Transverse colon (tissue), 4 donors: ENCODE measurements at regions not wholly inside any gene's neighbourhood (a gene's known extent, or its start where the extent isn't known, plus 50 kb on each side); places are given as distances from the start of the nearest gene placed in this dataset.

Source experiments
- DNase-seq: peaks from one replicate; pipeline ENCODE4 v3.0.0-alpha.2; 2019
- H3K27ac ChIP-seq, 4 donors: fragments of 200-600 bp; sonication (generic); 2 replicates each; pipeline ENCODE4 v1.5.1; 2016 to 2018; ENCODE audit warnings: inconsistent platforms in 4 of 4
- H3K27me3 ChIP-seq: fragments of 200-600 bp; sonication (generic); 2 replicates; pipeline ENCODE4 v1.5.1; 2017; ENCODE audit warnings: inconsistent platforms
- H3K36me3 ChIP-seq, 4 donors: fragments of 200-600 bp; sonication (generic); 2 replicates each; pipeline ENCODE4 v1.5.1; 2017 to 2019; ENCODE audit warnings: inconsistent platforms in 4 of 4
- H3K4me1 ChIP-seq, 4 donors: fragments of 200-600 bp; sonication (generic); 2 replicates each; pipeline ENCODE4 v1.5.1; 2017 to 2020; ENCODE audit warnings: inconsistent platforms in 4 of 4
- H3K4me3 ChIP-seq, 4 donors: fragments of 200-600 bp; sonication (generic); 1 replicate in 1 of 4; 2 replicates in 3 of 4; pipeline versions ENCODE4 v1.5.1 to v1.6.1; 2017 to 2019; ENCODE audit warnings: inconsistent platforms in 4 of 4
- H3K9me3 ChIP-seq, 2 donors: fragments of 200-600 bp; sonication (generic); 2 replicates each; pipeline ENCODE4 v1.5.1; 2017 to 2019; ENCODE audit warnings: inconsistent platforms in 2 of 2
- CTCF ChIP-seq, 5 experiments: fragments of 200-600 bp in 3 of 5; fragments of 450-650 bp in 2 of 5; sonication (generic) in 3 of 5; IDR thresholded peaks; 1 replicate in 2 of 5; 2 replicates in 3 of 5; pipeline ENCODE4 v1.5.1; 2016 to 2017; ENCODE audit warnings: antibody characterized with exemption in 5 of 5, inconsistent platforms in 3 of 5, mild to moderate bottlenecking in 2 of 5, moderate library complexity in 1 of 5
- EP300 ChIP-seq: sonication (generic); formaldehyde crosslinking; IDR thresholded peaks from one replicate; pipeline ENCODE4 v1.6.1; 2017; ENCODE audit warnings: antibody characterized with exemption, low read depth
- POLR2A ChIP-seq: fragments of 450-650 bp; IDR thresholded peaks from one replicate; pipeline ENCODE4 v1.6.1; 2016; ENCODE audit warnings: antibody characterized with exemption, mild to moderate bottlenecking, moderate library complexity
- POLR2AphosphoS5 ChIP-seq, 3 donors: sonication (generic); formaldehyde crosslinking; IDR thresholded peaks; one replicate each; pipeline ENCODE4 v1.6.1; 2016; ENCODE audit warnings: antibody characterized with exemption in 3 of 3
- WGBS, 2 donors: methylation state at CpG; one replicate each; pipeline ENCODE4 v1.1.5; 2018; ENCODE audit warnings: low coverage in 1 of 2; 5-methylcytosine and 5-hydroxymethylcytosine counted together
- in situ Hi-C, 4 donors: fragments of 200-750 bp; cut with MboI; loops; one replicate each; pipeline versions ENCODE4 v1.15.0 to v1.15.1; 2017; ENCODE audit warnings: low sequenced_read_pairs in 3 of 4, low pct_ligation_motif_present in 1 of 4, low pct_unique_long_range_greater_than_20kb in 1 of 4
- intact Hi-C: fragments of 100-400 bp; cut with DNase I; formaldehyde crosslinking; loops from one replicate; pipeline ENCODE4 v1.15.1; 2023; ENCODE audit warnings: low total_unique reads

GRCh38 chr9:87306006-87306405, 191.7 kb upstream of the DAPK1 start:
- no peak for TF ChIP-seq POLR2A
- no peak for TF ChIP-seq POLR2AphosphoS5 (IDR thresholded peaks at IDR 0.05)
- TF ChIP-seq EP300 = no peak
- intact Hi-C loops (no loop called here), in situ Hi-C loops (loop anchor here in 2 of 4 donors (25.0 kb wide), 2 partner anchors 344 to 869 kb away; no protein-coding TSS in a partner anchor)
- DNase-seq = no peak
- 84 to 100% methylated on average over 3 of the region's 3 CpGs for WGBS, 2 donors
- no peaks in the 10 kb centered on the region for H3K27me3 ChIP-seq
- no peaks in the 10 kb centered on the region for H3K36me3 ChIP-seq
- H3K27ac ChIP-seq = no peak overlapping the region
- H3K4me3 ChIP-seq = no peak overlapping the region
- H3K9me3 ChIP-seq = no peaks in the 10 kb centered on the region
- no peaks in the 10 kb centered on the region for H3K4me1 ChIP-seq

- WGBS, 2 donors = 63 to 71% methylated on average over 5 of the region's 5 CpGs
- Histone ChIP-seq H3K9me3 (no peaks in the 10 kb centered on the region), H3K27ac (no peak overlapping the region), H3K4me1 (no peaks in the 10 kb centered on the region), H3K36me3 (no peaks in the 10 kb centered on the region), H3K27me3 (no peaks in the 10 kb centered on the region), H3K4me3 (no peak overlapping the region)
- no peak for DNase-seq
- intact Hi-C loops (no loop called here), in situ Hi-C loops (loop anchor here in 2 of 4 donors (25.0 kb wide), 2 partner anchors 346 to 871 kb away; no protein-coding TSS in a partner anchor)
- TF ChIP-seq POLR2A (no peak), EP300 (no peak), POLR2AphosphoS5 (IDR thresholded peaks at IDR 0.05) (no peak), CTCF (IDR thresholded peaks at IDR 0.05) (no peak)
Measured at GRCh38 chr9:87307848-87308247, 189.8 kb upstream of the DAPK1 start.

GRCh38 chr9:87309236-87309635, 188.4 kb upstream of the DAPK1 start:
- Histone ChIP-seq H3K36me3 (no peaks in the 10 kb centered on the region), H3K9me3 (no peaks in the 10 kb centered on the region), H3K4me1 (no peaks in the 10 kb centered on the region), H3K4me3 (no peak overlapping the region), H3K27ac (no peak overlapping the region), H3K27me3 (no peaks in the 10 kb centered on the region)
- intact Hi-C loops = no loop called here
- 17 to 56% methylated on average over 2 to 6 of the region's 6 CpGs for WGBS, 2 donors
- TF ChIP-seq POLR2AphosphoS5 (IDR thresholded peaks at IDR 0.05) = no peak
- TF ChIP-seq CTCF (IDR thresholded peaks at IDR 0.05) = no peak
- TF ChIP-seq EP300 = no peak
- no peak for TF ChIP-seq POLR2A
- no peak for DNase-seq
- in situ Hi-C loops = loop anchor here in 2 of 4 donors (25.0 kb wide), 2 partner anchors 347 to 872 kb away; no protein-coding TSS in a partner anchor

- intact Hi-C loops = no loop called here
- Histone ChIP-seq H3K9me3 (no peaks in the 10 kb centered on the region), H3K27ac (no peak overlapping the region), H3K36me3 (no peaks in the 10 kb centered on the region), H3K4me1 (no peaks in the 10 kb centered on the region), H3K4me3 (no peak overlapping the region), H3K27me3 (no peaks in the 10 kb centered on the region)
- 74 to 77% methylated on average over 3 to 4 of the region's 4 CpGs for WGBS, 2 donors
- no peak for TF ChIP-seq CTCF (IDR thresholded peaks at IDR 0.05)
- TF ChIP-seq POLR2AphosphoS5 (IDR thresholded peaks at IDR 0.05) = no peak
- TF ChIP-seq EP300 = no peak
- no peak for TF ChIP-seq POLR2A
- DNase-seq = no peak
- in situ Hi-C loops = loop anchor here in 3 of 4 donors (10.0 to 25.0 kb wide), 3 partner anchors 349 to 896 kb away; no protein-coding TSS in a partner anchor
Measured at GRCh38 chr9:87310827-87311523, 186.7 kb upstream of the DAPK1 start.
